GOT3 (cell line): ENCODE measurements at regions not wholly inside any gene's neighbourhood (a gene's known extent, or its start where the extent isn't known, plus 50 kb on each side); places are given as distances from the start of the nearest gene placed in this dataset.
A peak's percentile ranks its signal among the peaks of the same experiment; 100 is the strongest.

ENCODE experiments used
- DNase-seq: peaks from one replicate; lab custom pipeline; 2025; ENCODE audit warnings: mixed read lengths; lab: John Stamatoyannopoulos, UW

DNA sequence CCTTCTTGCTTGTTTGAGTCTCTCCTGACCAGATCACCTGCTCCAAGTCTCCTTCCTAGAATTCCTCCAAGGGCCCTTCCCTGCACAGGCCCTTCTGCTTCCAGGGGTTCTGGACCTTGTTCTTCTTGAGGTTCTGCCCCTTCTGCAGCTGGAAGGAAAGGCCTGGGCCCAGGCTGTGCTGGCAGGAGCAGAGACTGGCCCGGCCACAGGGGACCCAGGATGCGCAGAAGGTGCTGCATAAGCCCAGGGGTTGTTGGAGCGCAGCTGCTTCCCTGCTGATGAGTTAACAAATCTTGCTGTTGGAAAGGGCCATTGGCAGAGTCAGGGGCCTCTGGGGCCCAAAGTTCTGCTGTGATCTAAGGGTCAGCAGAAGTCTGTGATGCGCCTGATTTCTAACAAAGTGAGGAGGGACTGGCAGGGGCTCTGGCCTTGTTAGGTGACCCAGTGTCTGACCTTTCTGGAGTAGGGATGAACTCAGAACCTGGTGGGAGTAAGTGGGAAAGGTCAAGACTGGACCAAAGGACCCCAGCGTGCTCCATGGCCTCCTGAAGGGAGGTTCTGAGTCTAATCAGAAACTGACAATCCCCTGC lies 509.8 kb downstream of the PTPRU start:
- DNase-seq: no peak

DNA sequence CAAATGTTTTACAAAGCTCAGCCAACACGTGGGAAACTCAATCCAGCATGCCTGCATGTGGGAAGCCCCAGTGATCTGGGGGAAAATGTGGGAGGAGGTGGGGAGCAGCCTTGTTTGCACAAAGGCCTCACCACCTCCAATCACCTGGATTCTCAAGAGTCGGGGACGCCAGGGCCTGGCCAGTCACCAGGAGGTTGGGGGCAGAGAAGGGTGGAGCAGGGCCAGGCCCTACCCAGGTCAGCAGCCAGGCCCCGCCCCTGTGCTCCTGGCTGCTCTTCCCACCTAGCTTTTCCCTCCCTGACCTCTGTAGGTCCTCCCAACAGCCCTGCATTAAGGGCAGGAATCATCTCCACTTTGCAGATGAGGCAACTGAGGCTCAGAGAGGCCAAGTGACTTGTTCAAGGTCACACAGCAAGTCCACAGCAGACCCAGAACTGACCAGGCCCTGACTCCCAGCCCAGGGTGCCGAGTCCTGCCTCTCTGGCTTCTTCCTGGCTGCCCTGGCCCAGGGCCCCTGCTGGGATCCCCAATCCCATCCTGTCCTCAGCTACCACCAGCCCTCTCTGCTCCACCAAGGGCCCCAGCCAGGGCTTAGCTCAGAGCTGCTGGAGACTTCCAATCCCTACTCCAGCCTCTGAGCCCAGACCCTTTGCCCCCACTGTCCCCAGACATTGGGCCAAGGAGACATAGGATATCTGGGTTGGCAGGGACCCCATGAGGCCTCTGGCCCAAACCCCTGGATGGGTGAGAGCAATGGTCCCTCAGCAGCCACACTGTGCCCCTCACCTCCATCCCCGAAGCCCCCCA lies 508.6 kb downstream of the PTPRU start:
- no peak for DNase-seq

DNA sequence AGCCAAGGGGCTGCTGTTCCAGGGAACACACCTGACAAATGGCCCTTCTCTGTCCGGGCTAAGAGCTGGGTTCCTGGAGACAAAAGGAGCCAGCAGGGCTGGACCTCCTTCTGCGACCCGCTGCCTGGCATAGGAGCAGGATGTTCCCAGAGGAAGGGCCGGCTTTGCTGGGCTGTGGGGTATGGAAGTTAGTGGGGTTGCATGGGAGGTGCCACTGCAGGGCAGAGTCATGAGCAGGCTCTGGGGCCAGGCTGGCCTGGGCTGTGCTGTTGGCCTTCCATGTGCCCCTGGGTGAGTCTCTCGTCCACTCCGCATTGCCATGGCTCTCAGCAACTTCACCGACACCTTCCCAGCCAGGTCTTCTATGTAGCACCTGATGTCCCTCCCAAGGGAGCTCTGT lies 507.6 kb downstream of the PTPRU start:
- no peak for DNase-seq

DNA sequence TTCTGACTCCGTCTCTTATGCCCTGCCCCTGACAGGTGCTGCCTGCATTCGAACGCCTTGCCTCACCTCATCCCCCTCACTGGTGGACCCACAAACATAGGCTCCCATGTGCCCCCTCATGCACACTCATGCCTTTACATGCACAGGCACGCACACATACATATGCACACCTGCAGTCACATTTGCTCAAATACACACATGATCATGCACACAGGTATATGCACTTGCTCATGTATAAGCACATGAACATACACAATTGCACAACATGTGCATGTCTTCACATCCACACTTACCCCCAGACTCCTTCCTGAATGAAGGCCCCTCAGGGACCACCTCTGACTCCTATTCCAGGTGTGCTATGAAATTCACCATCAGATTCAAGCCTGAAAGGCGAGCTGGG lies 506.9 kb downstream of the PTPRU start:
- DNase-seq: no peak

DNA sequence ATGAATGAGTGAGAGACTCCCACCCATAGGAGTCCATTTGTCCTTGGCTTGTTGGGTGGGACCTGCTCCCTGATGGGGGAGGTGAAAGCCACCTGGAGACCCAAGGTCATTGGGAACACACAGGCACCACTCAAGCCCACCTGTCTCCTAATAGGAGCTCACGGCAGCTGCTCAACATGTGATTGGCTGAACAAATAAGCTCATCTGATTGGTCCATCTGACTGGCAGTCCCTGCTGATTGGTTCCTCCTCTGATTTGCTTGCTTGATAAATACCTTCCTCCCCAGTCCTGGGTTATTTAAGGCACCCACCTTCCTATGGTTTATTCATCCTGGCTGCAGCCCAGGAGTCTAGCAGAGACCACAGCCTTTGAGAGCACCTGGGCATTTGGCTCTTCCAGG lies 502.9 kb downstream of the PTPRU start:
- DNase-seq: no peak

DNA sequence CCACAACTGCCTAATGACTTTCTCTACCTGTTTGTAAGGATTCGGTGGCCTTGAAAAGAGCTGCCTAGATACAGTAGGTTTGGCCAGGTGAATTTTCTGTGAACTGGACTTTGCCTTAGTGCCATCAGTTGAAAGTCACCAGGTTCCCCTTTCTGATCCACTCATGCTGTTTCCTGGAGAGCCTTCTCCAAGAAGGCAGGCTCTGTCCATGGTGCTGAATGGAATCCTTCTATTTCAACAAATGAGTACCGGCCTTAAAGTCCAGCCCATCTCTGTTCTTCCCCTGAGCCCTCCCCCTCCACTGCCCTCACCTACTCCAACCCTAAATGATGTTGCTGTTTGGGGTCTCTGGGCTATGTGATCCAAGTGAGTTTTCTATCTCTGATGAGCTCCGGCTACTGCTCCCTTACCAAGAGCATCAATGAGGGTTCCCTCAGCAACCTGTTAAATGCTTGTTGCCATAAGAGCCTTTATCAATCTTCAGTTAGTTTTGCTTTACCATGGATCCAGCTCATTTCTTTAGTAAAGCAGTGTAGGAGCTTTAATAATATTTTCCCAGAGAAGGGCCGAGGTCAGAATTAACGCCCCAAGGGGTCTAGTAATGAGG lies 500.4 kb downstream of the PTPRU start:
- no peak for DNase-seq

DNA sequence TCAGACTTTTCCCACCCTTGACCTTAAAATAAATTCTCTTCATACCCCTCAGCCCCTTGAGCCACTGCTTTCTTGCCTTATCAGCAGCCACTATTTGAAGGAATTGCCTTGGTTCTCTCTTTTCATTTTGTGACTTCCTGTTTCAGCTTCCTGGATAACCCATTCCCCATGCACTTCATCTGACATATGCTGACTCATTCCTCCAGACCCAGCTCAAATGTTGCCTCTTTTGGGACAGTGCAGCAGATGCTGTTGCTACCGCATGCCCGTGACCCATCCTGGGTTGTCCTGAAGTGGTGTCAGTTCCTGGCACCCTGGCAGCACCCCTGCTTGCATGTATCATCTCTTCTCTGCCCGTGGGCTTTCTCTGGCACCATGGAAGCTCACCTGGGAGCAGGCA lies 496.1 kb downstream of the PTPRU start:
- no peak for DNase-seq

DNA sequence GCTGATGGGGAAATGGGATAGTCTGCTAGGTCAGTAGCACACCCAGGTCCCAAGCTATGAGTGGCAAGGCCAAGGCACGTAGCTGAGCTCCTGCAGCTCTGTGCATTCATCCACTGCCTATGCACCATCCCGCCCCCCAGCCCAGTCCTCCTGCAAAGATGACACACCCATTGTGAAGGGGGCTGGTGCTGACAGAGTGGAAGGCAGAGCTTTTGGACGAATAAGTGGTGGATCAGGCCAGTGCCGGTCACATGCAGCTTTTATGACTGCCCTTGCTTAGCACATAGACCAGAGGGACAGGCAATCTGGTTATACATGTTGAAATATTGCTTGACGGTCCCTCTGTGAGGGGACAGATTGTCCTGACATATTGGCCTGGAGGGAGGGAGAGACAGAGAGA lies 494.3 kb downstream of the PTPRU start:
- no peak for DNase-seq

DNA sequence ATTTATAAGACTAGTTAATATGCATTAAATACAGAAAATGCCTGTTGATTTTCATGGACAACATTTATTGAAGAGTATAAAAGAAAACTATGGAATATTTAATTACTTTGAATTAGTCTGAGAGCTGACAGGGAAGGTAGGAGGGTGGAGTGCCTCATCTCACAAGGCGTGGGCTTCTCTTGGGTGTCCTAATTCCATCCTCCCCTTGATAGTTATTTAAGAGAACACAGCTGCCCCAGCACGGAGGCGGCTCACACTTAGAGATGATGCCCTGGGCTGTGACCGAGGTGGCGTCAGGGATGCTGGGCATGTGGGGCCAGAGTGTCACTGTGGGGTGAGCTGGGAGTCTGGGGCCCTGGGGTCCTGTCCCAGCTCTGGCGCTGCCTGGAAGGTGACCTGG lies 493.0 kb downstream of the PTPRU start:
- no peak for DNase-seq

DNA sequence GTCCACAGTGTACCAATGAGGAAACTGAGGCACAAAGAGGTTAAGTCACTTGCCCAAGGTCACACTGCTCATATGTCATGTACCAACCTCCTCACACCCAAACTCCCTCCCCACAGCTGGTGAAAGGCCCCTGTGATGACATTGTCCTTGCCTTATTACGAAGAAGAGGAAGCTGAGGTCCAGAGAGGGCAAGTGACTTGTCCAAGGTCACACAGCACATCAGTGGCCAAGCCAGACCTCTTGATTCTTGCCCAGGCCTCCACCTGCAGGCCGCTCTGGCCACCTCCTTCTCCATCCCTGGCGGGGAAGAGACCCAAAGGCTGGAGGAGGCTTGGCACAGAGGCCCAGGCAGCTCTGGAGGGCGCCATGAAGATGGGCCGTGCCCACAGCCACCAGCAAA lies 492.4 kb downstream of the PTPRU start:
- no peak for DNase-seq

DNA sequence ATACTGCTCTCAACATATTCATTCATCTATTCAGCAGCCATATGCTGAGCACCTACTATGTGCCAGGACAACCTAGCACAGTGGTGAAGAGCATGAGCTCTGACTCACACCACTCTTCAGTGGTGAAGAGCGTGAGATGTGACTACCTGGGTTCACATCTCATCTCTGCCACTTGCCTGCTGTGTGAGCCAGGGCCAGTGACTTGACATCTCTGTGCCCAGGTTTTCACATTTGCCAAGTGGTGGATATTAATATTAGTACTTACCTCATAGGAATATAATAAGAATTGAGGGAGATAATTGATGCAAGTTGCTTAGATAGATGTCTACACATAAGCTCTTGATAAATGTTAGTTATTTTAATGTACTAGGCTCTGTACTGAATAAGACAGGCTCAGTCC lies 488.9 kb downstream of the PTPRU start:
- no peak for DNase-seq

DNA sequence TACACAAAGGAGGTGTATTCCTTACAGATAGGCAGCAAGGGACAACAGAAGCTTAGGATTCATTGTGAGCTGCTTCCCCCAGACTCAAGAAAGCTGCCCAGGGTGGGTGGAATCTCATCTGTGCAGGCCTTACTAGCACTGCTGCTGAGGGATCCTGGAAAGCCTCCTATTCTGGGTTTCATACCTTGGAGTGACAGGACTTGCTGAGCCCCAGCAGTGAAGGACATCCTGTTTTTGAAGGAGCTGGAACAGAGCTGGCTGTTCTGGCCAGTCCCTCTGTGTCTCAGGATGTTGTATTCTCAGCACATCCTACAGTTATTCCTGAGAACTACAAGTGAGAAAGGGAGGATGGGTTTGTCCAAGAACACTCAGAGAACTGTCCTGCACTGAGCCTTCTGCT lies 486.3 kb downstream of the PTPRU start:
- DNase-seq: no peak

DNA sequence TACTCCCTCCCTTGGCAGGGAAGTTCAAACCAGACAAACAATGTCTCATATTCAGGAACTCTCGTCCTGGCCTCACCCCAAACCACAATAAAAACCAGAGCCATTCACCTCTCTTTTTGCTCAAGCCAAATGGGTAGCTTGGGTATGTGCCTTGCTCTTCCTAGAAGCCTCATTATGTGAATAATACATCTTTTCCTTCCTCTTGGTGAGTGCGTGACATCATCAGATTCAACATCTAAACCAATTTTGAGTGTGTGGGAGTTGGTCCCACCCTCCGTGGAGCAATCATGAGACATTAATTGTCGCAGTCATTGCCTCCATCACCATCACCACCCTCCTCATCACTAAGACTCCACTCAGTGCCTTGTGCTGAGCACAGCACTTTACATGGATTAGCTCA lies 482.9 kb downstream of the PTPRU start:
- no peak for DNase-seq

DNA sequence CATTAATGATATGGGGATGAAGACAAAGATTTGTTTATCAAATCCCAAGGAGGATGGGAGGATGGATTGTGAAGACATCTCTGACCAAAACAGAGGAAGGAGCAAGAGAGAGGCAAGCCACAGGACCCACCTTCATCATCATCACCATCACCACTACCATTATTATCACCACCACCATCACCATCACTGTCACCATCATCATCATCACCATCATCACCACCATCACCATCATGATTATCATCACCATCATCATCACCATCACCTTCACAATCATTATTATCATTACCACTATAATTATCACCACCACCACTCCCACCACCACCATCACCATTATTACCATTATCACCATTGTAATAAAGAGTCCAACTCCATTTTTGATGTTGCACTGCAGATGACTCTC lies 482.5 kb downstream of the PTPRU start:
- no peak for DNase-seq

DNA sequence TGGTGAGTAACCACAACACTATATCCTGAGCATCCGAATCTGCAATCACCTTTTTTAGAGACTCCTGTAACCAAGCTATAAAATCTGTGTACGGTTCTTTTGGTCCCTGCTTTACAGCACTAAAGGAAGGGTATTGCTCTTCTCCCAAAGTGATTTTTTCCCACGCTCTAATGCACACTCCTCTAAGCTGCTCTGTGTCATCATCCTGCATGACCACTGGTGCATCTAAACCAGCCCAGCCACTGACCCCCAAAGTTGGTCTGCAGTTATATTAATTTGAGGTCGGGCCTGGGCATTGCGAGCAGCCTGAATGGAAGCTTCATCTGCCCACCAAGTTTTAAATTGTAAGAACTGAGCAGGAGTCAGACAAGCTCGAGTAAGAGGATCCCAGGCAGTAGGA lies 480.0 kb downstream of the PTPRU start:
- DNase-seq: no peak

DNA sequence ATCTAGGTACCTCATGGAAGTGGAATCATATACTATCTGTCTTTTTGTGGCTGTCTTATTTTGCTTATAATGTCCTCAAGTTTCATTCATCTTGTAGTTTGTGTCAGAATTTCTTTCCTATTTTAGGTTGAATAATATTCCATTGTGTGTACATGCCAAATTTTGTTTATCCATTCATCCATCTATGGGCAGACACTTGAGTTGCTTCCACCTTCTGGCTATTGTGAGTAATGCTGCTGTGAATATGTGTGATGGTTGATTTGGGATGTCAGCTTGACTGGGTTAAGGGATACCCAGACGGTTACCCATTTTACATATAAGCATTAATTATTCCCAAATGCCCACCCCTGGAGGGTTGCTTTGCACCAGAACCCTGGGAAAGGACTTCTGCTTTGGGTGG lies 477.5 kb downstream of the PTPRU start:
- DNase-seq: no peak

DNA sequence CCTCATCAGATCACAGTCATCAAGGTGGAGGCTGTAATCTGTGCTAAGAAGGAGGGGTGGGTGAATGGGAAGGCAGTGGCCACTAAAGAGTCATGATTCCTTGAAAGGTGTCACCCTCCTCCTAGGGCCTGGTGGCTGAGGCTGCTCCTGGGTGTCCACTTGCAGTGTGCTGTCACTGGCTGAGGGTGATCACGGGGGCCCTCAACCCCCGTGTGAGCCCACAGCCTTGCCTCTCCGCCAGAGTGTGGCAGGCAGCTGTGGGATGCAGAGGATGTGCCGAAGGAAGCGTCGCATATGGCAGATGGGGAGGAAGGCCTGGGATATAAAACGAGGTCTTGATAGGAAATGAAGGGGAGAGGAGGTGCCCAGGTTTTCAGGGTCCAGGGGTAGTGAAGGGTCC lies 476.5 kb downstream of the PTPRU start:
- DNase-seq: no peak

DNA sequence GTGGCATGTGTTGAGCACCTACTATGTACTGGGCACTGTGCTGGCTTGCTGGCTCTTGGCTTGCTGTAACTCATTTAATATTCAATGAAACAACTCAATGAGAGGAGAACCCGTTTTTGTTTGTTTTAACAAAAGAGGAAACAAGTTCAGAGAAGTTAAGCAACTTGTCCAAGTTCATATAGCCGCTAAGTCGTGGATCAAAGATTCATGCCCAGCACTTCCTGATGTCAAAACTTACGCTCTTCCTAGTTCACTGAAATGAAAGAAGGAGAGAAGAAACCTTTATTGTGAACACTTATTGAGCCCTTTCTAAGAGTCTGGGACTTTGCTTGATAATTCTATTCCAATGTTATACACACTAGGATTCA lies 475.9 kb downstream of the PTPRU start:
- DNase-seq: no peak

DNA sequence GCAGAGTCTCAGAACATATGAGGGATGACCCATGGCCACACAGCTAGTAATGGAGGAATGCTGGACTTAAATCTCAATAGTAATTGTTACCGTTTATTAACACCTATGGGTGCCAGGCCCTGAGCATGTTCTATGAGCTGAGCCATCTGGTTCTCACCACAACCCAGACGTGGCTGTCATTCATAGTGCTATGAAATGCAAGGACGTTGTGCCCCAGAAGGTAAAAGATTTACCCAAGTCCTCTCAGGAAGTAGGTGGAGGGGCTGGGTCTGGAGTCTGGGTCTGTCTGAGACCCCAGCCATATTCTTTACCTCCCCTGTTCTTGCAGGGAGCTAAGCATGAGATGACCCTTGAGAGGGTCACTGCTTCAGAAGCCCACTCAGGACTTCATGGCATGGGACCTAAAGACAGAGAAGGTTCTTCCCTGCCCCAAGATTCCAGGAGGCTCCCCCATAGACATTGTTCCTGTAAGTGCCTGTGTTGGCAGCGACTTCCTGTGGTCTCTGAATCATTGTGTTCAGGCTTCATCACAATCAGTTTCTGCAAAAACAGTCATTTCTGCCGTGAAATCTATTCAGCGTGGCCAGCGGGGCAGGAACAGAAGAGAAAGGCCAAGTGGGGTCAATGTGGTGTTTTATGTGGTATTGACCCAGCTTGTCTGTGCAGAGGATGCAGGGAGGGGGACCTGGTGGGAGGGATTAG lies 475.4 kb downstream of the PTPRU start:
- peak; percentile 34 for DNase-seq

DNA sequence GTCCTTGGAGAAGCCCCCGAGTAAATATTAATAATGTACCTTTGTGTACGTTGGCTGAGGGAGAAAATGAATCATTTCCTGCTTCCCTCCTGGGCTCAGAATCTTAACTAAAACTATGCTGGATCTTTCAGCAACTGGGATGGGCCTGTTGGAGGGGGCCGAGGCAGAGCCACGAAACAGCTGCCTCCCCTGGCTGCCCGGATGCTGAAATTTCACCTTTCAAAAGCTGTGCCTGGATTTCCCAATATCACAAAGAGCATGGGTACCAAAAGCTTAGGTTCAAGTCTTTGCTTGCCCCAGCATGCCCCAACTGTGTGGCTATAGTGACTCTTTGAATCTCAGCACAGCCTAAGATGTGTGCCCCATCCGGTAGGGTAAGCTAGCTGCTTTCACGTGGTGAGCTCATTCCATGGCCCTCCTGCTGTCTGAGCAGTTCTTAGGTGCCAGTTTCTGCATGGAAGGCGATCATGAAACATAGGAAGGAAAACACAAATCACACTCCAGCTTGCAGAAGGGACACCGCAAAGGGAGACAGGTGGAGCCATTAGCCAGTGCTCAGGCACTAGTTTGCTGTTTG lies 473.5 kb downstream of the PTPRU start:
- no peak for DNase-seq

DNA sequence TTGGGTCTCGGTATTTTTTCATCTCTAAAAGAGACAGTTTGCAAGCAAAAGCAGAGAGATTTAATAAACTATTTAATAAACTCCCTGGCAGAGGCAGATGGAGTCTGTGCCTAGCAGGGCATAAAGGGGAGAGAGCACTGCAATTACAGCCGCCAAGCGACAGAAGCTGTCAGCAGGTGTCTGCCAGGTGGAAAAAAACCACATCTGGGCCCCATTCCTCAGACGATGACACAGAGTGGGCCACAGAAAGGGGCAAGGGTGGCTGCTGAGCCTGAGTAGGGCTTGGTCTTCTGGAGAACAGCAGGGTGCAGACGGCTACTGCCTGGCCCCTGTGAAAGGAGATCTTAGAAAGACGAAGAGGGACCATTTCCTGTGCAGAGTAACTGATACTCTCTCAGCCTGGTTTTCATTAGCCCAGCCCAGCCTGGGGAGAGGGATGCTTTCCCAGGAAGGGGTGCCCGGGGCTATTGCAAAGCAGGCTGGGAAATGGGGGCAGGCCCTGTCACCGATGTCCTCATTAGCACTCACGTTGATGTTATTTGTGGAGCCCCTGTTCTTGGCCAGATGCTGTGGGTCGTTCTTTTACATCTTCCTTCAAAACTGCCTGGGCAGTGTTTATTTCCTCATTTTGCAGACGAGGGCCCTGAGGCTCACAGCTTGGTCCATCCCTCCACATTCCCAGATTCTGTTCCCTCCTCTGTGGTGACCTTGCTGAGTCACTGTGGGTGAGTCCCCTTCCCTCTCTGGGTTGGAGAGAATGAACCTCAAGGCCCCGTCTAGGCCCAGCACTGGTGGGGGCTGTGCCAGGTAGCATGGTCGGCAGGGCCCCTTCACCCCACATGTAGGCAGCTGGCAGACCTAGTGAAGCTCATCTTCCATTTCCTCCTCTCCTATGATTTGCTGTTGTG lies 472.7 kb downstream of the PTPRU start:
- peak; percentile 20 for DNase-seq

DNA sequence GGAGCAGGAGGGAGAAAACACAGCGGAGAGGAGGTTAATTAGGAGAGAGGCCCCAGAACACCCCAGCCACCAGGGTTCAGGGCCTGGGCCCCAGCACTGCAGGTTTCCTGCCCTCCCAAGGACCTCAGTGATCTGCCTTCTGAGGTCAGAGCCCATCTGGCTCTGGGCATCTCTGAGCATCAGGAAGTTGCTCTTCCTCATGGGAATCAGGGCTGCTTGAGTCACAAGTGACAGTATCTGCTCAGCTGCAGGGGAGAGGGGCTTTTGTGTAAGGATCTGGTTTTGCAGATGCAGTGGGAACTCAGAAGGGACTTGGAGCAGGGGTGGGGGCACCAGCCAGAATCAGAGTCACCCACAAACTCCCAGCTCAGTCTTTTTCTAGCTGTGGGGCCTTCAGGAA lies 472.1 kb downstream of the PTPRU start:
- no peak for DNase-seq
